ENCODE measurements at regions not wholly inside any gene's neighbourhood (a gene's known extent, or its start where the extent isn't known, plus 50 kb on each side); places are given as distances from the start of the nearest gene placed in this dataset.
"Not testable (repeated sequence)": the region's sequence is repeated elsewhere in the genome, so short reads cannot be mapped to it uniquely, and the experiment has no call there.

- not testable (repeated sequence) for H3K9me3 Mint-ChIP-seq, H3K4me3 Mint-ChIP-seq, DNase-seq
These were observed 100.2 kb upstream of the TPTE start for GRCh38 chr21:10421199-10421598.

GRCh38 chr21:10421601-10422000 lies 99.8 kb upstream of the TPTE start:
- not testable (repeated sequence) for H3K9me3 Mint-ChIP-seq; H3K36me3 Mint-ChIP-seq; H3K27ac Mint-ChIP-seq; DNase-seq; H3K27me3 Mint-ChIP-seq (ENCODE audit: low read depth in 3 of 3); H3K4me1 Mint-ChIP-seq; H3K4me3 Mint-ChIP-seq

More at GRCh38 chr21:10421199-10421598, 100.2 kb upstream of the TPTE start:
- not testable (repeated sequence) for H3K27me3 Mint-ChIP-seq (ENCODE audit: low read depth in 3 of 3); H3K4me1 Mint-ChIP-seq; H3K27ac Mint-ChIP-seq; H3K36me3 Mint-ChIP-seq

GRCh38 chr21:10424097-10424886 lies 97.1 kb upstream of the TPTE start:
- not testable (repeated sequence) for H3K27me3 Mint-ChIP-seq (ENCODE audit: low read depth in 3 of 3); H3K36me3 Mint-ChIP-seq; H3K4me3 Mint-ChIP-seq; H3K4me1 Mint-ChIP-seq; H3K9me3 Mint-ChIP-seq; H3K27ac Mint-ChIP-seq; DNase-seq

- not testable (repeated sequence) for H3K4me3 Mint-ChIP-seq; H3K4me1 Mint-ChIP-seq; H3K9me3 Mint-ChIP-seq; H3K27me3 Mint-ChIP-seq (ENCODE audit: low read depth in 3 of 3); H3K27ac Mint-ChIP-seq; H3K36me3 Mint-ChIP-seq; DNase-seq
These were observed 96.6 kb upstream of the TPTE start for GRCh38 chr21:10424887-10425145.

GRCh38 chr21:10425856-10426255 lies 95.5 kb upstream of the TPTE start:
- H3K27ac Mint-ChIP-seq, result no peak overlapping the region
- no peak for DNase-seq
- peaks cover 0 to 3% (median 0%) of the 10 kb centered on the region in 6 donors for H3K9me3 Mint-ChIP-seq
- no peaks in the 10 kb centered on the region for H3K4me1 Mint-ChIP-seq
- H3K36me3 Mint-ChIP-seq, result no peaks in the 10 kb centered on the region
- no peaks in the 10 kb centered on the region for H3K27me3 Mint-ChIP-seq (ENCODE audit: low read depth in 3 of 3)
- no peak overlapping the region for H3K4me3 Mint-ChIP-seq

- not testable (repeated sequence) for H3K36me3 Mint-ChIP-seq; H3K27me3 Mint-ChIP-seq (ENCODE audit: low read depth in 3 of 3); H3K4me1 Mint-ChIP-seq; H3K4me3 Mint-ChIP-seq; H3K9me3 Mint-ChIP-seq; DNase-seq; H3K27ac Mint-ChIP-seq
These were observed 94.6 kb upstream of the TPTE start for GRCh38 chr21:10426812-10427211.

GRCh38 chr21:10427277-10427676 lies 94.1 kb upstream of the TPTE start:
- not testable (repeated sequence) for DNase-seq, H3K9me3 Mint-ChIP-seq, H3K27ac Mint-ChIP-seq

GRCh38 chr21:10428981-10429534 lies 92.3 kb upstream of the TPTE start:
- H3K4me3 Mint-ChIP-seq; H3K27ac Mint-ChIP-seq; H3K36me3 Mint-ChIP-seq; DNase-seq; H3K9me3 Mint-ChIP-seq; H3K27me3 Mint-ChIP-seq (ENCODE audit: low read depth in 3 of 3); H3K4me1 Mint-ChIP-seq: not testable (repeated sequence)

More at GRCh38 chr21:10427277-10427676, 94.1 kb upstream of the TPTE start:
- H3K36me3 Mint-ChIP-seq; H3K27me3 Mint-ChIP-seq (ENCODE audit: low read depth in 3 of 3); H3K4me3 Mint-ChIP-seq; H3K4me1 Mint-ChIP-seq: not testable (repeated sequence)

- Mint-ChIP-seq H3K36me3 (no peaks in the 10 kb centered on the region), H3K9me3 (peaks cover 3 to 10% (median 5%) of the 10 kb centered on the region in 6 donors), H3K27ac (no peak overlapping the region), H3K4me1 (no peaks in the 10 kb centered on the region), H3K27me3 (ENCODE audit: low read depth in 3 of 3) (no peaks in the 10 kb centered on the region), H3K4me3 (no peak overlapping the region)
- DNase-seq, result no peak
These were observed 91.4 kb upstream of the TPTE start for GRCh38 chr21:10430005-10430404.

- H3K4me1 Mint-ChIP-seq; H3K36me3 Mint-ChIP-seq; H3K4me3 Mint-ChIP-seq; H3K27me3 Mint-ChIP-seq (ENCODE audit: low read depth in 3 of 3); H3K27ac Mint-ChIP-seq; DNase-seq: not testable (repeated sequence)
- H3K9me3 Mint-ChIP-seq, result peaks cover 3 to 10% (median 5%) of the 10 kb centered on the region in 6 donors
These were observed 89.4 kb upstream of the TPTE start for GRCh38 chr21:10431995-10432394.

- not testable (repeated sequence) for H3K36me3 Mint-ChIP-seq
These were observed 88.9 kb upstream of the TPTE start for GRCh38 chr21:10432456-10432855.

GRCh38 chr21:10437977-10438376 lies 83.4 kb upstream of the TPTE start:
- H3K36me3 Mint-ChIP-seq; H3K27me3 Mint-ChIP-seq (ENCODE audit: low read depth in 3 of 3); H3K4me1 Mint-ChIP-seq; H3K4me3 Mint-ChIP-seq; H3K27ac Mint-ChIP-seq; DNase-seq: not testable (repeated sequence)
- H3K9me3 Mint-ChIP-seq, result peaks cover 4 to 13% (median 8%) of the 10 kb centered on the region in 6 donors

More at GRCh38 chr21:10432456-10432855, 88.9 kb upstream of the TPTE start:
- peaks cover 4 to 10% (median 6%) of the 10 kb centered on the region in 6 donors for H3K9me3 Mint-ChIP-seq
- not testable (repeated sequence) for H3K27ac Mint-ChIP-seq; H3K27me3 Mint-ChIP-seq (ENCODE audit: low read depth in 3 of 3); DNase-seq; H3K4me1 Mint-ChIP-seq; H3K4me3 Mint-ChIP-seq

GRCh38 chr21:10440639-10441038 lies 80.7 kb upstream of the TPTE start:
- H3K4me1 Mint-ChIP-seq; H3K27ac Mint-ChIP-seq; H3K36me3 Mint-ChIP-seq; H3K27me3 Mint-ChIP-seq (ENCODE audit: low read depth in 3 of 3); DNase-seq; H3K4me3 Mint-ChIP-seq: not testable (repeated sequence)
- H3K9me3 Mint-ChIP-seq, result peaks cover 2 to 15% (median 5%) of the 10 kb centered on the region in 6 donors

GRCh38 chr21:10442018-10442417 lies 79.4 kb upstream of the TPTE start:
- H3K36me3 Mint-ChIP-seq, result not testable (repeated sequence)

GRCh38 chr21:10445685-10446084 lies 75.7 kb upstream of the TPTE start:
- not testable (repeated sequence) for H3K36me3 Mint-ChIP-seq; H3K4me1 Mint-ChIP-seq; H3K4me3 Mint-ChIP-seq; H3K27me3 Mint-ChIP-seq (ENCODE audit: low read depth in 3 of 3); DNase-seq; H3K27ac Mint-ChIP-seq
- H3K9me3 Mint-ChIP-seq, result peaks cover 6 to 21% (median 10%) of the 10 kb centered on the region in 6 donors

More at GRCh38 chr21:10442018-10442417, 79.4 kb upstream of the TPTE start:
- not testable (repeated sequence) for H3K27ac Mint-ChIP-seq; H3K4me1 Mint-ChIP-seq; H3K4me3 Mint-ChIP-seq; DNase-seq; H3K27me3 Mint-ChIP-seq (ENCODE audit: low read depth in 3 of 3)
- H3K9me3 Mint-ChIP-seq, result peaks cover 9 to 21% (median 12%) of the 10 kb centered on the region in 6 donors

All from immature natural killer cell (primary cell).